NB4 (cell line): ENCODE measurements at regions not wholly inside any gene's neighbourhood (a gene's known extent, or its start where the extent isn't known, plus 50 kb on each side); places are given as distances from the start of the nearest gene placed in this dataset.
"Not testable (repeated sequence)": the region's sequence is repeated elsewhere in the genome, so short reads cannot be mapped to it uniquely, and the experiment has no call there.

Experiments used
- DNase-seq: peaks from one replicate; pipeline ENCODE4 v3.0.0; 2010; ENCODE audit warnings: low read depth
- H3K4me3 ChIP-seq: one replicate; pipeline ENCODE4 v1.5.1; 2011; ENCODE audit warnings: mild to moderate bottlenecking, low read depth, low read length, moderate library complexity
- MYC ChIP-seq: IDR thresholded peaks from 2 replicates; pipeline ENCODE4 v1.6.1; 2011; ENCODE audit warnings: low read depth, low read length
- POLR2A ChIP-seq: IDR thresholded peaks from 2 replicates; pipeline ENCODE4 v1.6.1; 2011; ENCODE audit warnings: mild to moderate bottlenecking; ENCODE audit not compliant: insufficient read length; ENCODE audit errors: extremely low read depth
- TF ChIP-seq, protein P1 (sequence below): IDR thresholded peaks from one replicate; pipeline ENCODE4 v1.5.1; 2012; ENCODE audit warnings: low read depth, low read length
- TF ChIP-seq, protein P2 (sequence below): IDR thresholded peaks from 2 replicates; pipeline ENCODE4 v1.6.1; 2011; ENCODE audit warnings: low read depth, low read length

DNA sequence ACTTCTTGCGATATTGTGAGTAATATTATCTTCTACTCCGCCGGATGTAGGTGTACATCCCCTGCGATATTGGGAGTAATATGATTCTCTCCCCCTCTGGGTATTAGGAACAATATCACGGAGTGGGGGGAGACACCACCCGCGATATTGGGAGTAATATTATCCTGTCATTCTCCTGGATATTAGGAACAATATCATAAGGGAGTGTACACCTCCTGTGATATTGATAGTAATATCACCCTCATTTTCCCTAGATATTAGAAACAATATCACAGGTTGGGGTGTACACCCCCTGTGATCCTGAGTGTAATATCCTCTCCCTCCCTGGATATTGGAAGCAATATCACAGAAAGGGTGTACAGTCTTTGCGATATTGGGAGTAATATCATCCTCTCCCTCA lies 64.3 kb upstream of the CEACAM21 start:
- TF ChIP-seq, protein P1, sequence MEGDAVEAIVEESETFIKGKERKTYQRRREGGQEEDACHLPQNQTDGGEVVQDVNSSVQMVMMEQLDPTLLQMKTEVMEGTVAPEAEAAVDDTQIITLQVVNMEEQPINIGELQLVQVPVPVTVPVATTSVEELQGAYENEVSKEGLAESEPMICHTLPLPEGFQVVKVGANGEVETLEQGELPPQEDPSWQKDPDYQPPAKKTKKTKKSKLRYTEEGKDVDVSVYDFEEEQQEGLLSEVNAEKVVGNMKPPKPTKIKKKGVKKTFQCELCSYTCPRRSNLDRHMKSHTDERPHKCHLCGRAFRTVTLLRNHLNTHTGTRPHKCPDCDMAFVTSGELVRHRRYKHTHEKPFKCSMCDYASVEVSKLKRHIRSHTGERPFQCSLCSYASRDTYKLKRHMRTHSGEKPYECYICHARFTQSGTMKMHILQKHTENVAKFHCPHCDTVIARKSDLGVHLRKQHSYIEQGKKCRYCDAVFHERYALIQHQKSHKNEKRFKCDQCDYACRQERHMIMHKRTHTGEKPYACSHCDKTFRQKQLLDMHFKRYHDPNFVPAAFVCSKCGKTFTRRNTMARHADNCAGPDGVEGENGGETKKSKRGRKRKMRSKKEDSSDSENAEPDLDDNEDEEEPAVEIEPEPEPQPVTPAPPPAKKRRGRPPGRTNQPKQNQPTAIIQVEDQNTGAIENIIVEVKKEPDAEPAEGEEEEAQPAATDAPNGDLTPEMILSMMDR: no peak
- TF ChIP-seq MYC: no peak
- no peak for TF ChIP-seq POLR2A
- TF ChIP-seq, protein P2, sequence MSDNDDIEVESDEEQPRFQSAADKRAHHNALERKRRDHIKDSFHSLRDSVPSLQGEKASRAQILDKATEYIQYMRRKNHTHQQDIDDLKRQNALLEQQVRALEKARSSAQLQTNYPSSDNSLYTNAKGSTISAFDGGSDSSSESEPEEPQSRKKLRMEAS: no peak
- H3K4me3 ChIP-seq: no peak overlapping the region
- no peak for DNase-seq

DNA sequence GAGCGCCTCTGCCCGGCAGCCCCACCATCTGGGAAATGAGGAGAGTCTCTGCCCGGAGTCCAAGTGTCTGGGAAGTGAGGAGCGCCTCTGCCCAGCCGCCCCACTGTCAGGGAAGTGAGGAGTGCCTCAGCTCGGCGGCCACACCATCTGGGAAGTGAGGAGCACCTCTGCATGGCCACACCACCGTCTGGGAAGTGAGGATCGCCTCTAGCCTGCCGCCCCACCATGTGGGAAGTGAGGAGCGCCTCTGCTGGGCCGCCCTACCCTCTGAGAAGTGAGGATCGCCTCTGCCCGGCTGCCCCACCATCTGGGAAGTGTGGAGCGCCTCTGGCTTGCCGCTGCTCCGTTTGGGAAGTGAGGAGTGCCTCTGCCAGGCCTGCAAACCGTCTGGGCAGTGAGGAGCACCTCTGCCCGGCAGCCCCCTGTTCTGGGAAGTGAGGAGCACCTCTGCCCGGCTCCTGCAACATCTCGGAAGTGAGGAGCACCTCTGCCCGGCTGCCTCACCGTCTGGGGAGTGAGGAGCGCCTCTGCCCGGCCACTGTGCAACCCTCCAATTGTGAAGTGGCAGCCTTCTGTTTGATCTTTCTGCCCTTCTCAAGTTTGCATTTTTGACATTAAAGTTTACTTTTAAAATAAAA lies 60.8 kb upstream of the CEACAM21 start:
- DNase-seq: no peak
- TF ChIP-seq, protein P2: no peak
- no peak for TF ChIP-seq POLR2A
- TF ChIP-seq, protein P1: no peak
- TF ChIP-seq MYC: no peak
- no peak overlapping the region for H3K4me3 ChIP-seq

DNA sequence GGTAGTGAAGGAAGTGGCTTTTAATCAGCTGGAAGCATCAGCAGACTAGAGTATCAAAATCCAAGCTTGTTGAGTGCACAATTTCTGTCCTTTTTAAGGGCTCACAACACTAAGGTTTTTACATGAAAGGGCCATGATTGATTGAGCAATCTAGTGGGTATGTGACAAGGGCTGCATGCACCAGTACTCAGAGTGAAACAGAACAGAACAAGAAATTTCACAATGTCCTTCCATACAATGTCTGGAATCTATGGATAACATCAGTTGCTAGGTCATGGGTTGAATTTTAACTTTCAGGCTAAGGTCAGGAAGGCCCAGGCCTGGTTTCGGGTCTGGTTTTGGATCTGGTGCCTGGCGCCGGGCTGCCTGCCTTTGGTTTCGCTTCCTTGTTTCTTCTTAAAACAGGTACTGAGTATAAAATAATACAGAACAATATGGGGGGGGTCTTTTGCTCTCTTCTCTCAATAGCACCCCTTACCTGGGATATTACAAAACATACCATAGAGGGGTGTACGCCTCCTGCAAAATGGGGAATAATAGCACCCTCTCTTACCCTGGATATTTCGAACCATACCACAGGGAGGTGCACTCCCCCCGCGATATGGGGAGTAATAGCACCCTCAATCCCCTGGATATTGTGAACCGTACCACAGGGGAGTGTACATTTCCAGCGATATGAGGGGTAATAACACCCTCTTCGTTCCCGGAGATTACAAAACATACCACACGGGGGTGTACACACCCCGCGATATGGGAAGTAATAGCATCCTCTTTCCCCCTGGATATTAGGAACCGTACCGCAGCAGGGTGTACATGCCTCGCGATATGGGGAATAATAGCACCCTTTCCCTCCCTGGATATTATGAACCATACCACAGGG lies 59.4 kb upstream of the CEACAM21 start:
- peak; percentile 16 for DNase-seq

DNA sequence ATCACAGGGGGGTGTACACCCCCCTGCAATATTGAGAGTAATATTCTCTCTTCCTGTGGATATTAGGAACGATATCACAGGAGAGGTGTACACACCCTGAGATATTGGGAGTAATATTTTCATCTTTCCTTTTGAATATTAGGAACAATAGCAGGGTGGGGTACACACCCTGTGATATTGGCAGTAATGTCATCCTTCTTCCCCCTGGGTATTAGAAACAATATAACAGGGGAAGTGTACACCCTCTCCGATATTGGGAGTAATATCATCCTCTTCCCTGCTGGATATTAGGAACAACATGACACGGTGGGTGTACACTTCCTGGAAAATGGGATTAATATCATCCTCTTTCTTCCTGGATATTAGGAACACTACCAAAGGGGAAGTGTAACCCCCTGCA lies 57.8 kb upstream of the CEACAM21 start:
- DNase-seq: no peak
- H3K4me3 ChIP-seq: no peak overlapping the region
- TF ChIP-seq, protein P2: no peak
- TF ChIP-seq, protein P1: no peak
- no peak for TF ChIP-seq MYC
- TF ChIP-seq POLR2A: no peak

More for the DNA sequence above, 59.4 kb upstream of the CEACAM21 start:
- H3K4me3 ChIP-seq: not testable (repeated sequence)

DNA sequence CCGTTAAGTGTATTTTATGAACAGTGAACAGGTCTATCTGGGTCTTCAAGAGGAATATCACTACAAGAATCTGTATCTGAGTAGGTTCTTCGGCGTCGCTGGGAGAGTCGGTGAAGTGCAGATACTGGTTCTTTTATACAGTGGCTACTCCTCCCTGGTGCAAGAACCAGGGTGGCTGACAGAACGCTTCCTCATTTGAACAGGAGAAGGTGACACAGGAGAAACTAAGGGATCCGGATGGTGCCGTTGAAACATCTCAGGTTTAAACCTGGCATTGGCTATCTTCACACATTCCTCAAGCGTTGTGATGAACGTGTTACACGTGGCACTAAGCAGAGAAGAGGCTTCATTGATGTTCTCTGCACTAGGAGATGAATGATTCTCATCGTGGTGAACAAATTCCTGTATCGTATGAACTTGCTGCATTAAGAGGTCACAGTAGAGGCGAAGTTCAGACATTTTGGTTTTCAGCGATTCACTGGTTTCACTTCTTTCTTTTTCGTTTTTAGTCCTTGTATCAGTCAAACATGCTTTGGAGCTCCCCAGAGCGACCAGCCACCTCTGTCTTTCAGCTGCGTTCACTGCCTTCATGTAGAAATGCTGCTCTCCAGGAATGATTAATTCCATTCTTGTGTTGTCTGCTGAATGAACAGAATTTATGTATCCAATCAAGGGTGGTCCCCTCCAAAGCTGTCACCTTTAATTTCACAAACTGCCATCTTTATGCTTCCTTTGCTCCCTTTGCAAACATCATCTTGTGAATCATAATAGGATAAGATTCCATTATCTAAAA lies 54.6 kb upstream of the CEACAM21 start:
- peak overlapping the region; percentile 37 for H3K4me3 ChIP-seq
- DNase-seq: peak; percentile 24

DNA sequence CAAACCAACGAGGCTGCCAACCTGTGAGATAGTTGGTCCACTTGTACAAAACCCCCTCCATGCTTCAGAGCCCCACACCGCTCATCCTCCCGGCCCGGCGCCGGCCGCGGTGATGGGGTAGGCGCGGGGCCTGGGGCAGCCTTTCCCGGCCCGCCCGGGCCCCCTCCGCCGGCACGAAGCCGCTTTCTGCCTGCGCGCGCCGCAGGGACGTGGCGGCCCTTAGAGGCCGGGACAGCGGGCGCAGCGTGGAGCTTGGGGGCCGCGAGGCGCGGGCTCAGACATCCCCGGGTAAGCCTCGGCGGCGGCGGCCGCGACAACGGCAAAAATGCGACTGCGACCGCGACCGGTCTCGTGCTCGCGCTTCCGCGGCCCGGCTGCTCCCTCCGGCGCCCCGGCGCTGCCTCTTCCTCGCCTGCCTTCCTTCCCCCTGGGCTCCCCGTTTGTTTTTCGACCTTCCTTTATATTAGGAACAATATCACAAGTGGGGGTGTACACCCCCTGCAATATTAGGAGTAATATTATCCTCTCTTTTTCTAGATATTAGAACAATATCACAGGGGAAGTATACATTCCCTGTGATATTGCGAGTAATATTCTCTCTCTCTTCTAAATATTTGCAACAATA lies 53.9 kb upstream of the CEACAM21 start:
- H3K4me3 ChIP-seq: peak overlapping the region; percentile 17
- peak; percentile 31 for DNase-seq

More for the DNA sequence above, 53.9 kb upstream of the CEACAM21 start:
- TF ChIP-seq, protein P2: no peak
- TF ChIP-seq, protein P1: no peak
- TF ChIP-seq POLR2A: no peak
- no peak for TF ChIP-seq MYC
